Naive thymus-derived CD4-positive, alpha-beta T cell (primary cell): ENCODE measurements at regions not wholly inside any gene's neighbourhood (a gene's known extent, or its start where the extent isn't known, plus 50 kb on each side); places are given as distances from the start of the nearest gene placed in this dataset.

ENCODE experiments used
- ATAC-seq: fragments of 150-1000 bp; cut with Tn5 transposase; 2 replicates; pipeline ENCODE4 v1.10.0; 2021; ENCODE audit warnings: mild to moderate bottlenecking, moderate library complexity
- CTCF ChIA-PET: fragments of 350-600 bp; sonication (Branson Sonifier 250); formaldehyde crosslinking; loops from one replicate; lab custom pipeline; 2021; ENCODE audit warnings: antibody characterized with exemption; lab: Charles Lee
- POLR2A ChIA-PET: fragments of 350-600 bp; sonication (Branson Sonifier 250); formaldehyde crosslinking; loops from one replicate; lab custom pipeline; 2021; ENCODE audit warnings: antibody characterized with exemption, inconsistent platforms; lab: Charles Lee
- DNase-seq, 9 donors: peaks; one replicate each; pipeline versions ENCODE4 v3.0.0 to v3.0.0-alpha.2; 2020 to 2022; ENCODE audit warnings: mixed read lengths in 1 of 9
- H3K27ac ChIP-seq: one replicate; pipeline ENCODE4 v1.7.0; 2013; ENCODE audit warnings: mild to moderate bottlenecking, low read depth, low read length, moderate library complexity
- H3K27me3 ChIP-seq, 2 donors: one replicate each; pipeline ENCODE4 v1.7.0; 2013; ENCODE audit warnings: low read length in 2 of 2, mild to moderate bottlenecking in 2 of 2, moderate library complexity in 2 of 2; ENCODE audit not compliant: control insufficient read depth in 2 of 2, insufficient read depth in 2 of 2
- H3K36me3 ChIP-seq, 3 experiments: 1 replicate in 2 of 3; 2 replicates in 1 of 3; pipeline ENCODE4 v1.7.0; 2013; ENCODE audit warnings: low read length in 3 of 3, mild to moderate bottlenecking in 3 of 3, moderate library complexity in 1 of 3; ENCODE audit not compliant: insufficient read depth in 3 of 3, control insufficient read depth in 2 of 3
- H3K4me1 ChIP-seq, 2 donors: one replicate each; pipeline ENCODE4 v1.7.0; 2013; ENCODE audit warnings: low read length in 2 of 2, mild to moderate bottlenecking in 2 of 2, moderate library complexity in 1 of 2; ENCODE audit not compliant: control insufficient read depth in 2 of 2, insufficient read depth in 2 of 2
- H3K4me3 ChIP-seq: 2 replicates; pipeline ENCODE4 v1.7.0; 2013; ENCODE audit warnings: mild to moderate bottlenecking, low read length
- H3K9me3 ChIP-seq, 3 experiments: 1 replicate in 2 of 3; 2 replicates in 1 of 3; pipeline ENCODE4 v1.7.0; 2013; ENCODE audit warnings: low read length in 3 of 3; ENCODE audit not compliant: control insufficient read depth in 2 of 3
- H3K27ac Mint-ChIP-seq, 9 donors: one replicate each; pipeline ENCODE4 v1.8.0; 2020 to 2022; ENCODE audit warnings: mixed read lengths in 9 of 9, mild to moderate bottlenecking in 8 of 9, moderate library complexity in 5 of 9, inconsistent platforms in 2 of 9
- H3K27me3 Mint-ChIP-seq, 5 donors: one replicate each; pipeline ENCODE4 v1.8.0; 2021 to 2022; ENCODE audit warnings: mixed read lengths in 5 of 5, mild to moderate bottlenecking in 1 of 5
- H3K36me3 Mint-ChIP-seq, 5 donors: one replicate each; pipeline ENCODE4 v1.8.0; 2020 to 2022; ENCODE audit warnings: mixed read lengths in 5 of 5, mild to moderate bottlenecking in 3 of 5, inconsistent platforms in 1 of 5
- H3K4me1 Mint-ChIP-seq, 7 donors: one replicate each; pipeline ENCODE4 v1.8.0; 2020 to 2022; ENCODE audit warnings: mixed read lengths in 7 of 7, mild to moderate bottlenecking in 3 of 7, inconsistent platforms in 1 of 7
- H3K4me3 Mint-ChIP-seq, 10 donors: one replicate each; pipeline ENCODE4 v1.8.0; 2020 to 2022; ENCODE audit warnings: mild to moderate bottlenecking in 10 of 10, mixed read lengths in 10 of 10, moderate library complexity in 6 of 10, inconsistent platforms in 2 of 10
- H3K9me3 Mint-ChIP-seq, 11 donors: one replicate each; pipeline ENCODE4 v1.8.0; 2020 to 2022; ENCODE audit warnings: mixed read lengths in 11 of 11, mild to moderate bottlenecking in 4 of 11, inconsistent platforms in 1 of 11, moderate library complexity in 1 of 11
- intact Hi-C, 2 donors: fragments of 100-400 bp; cut with micrococcal nuclease; formaldehyde crosslinking; loops; one replicate each; pipeline ENCODE4 v1.15.1; 2023

DNA sequence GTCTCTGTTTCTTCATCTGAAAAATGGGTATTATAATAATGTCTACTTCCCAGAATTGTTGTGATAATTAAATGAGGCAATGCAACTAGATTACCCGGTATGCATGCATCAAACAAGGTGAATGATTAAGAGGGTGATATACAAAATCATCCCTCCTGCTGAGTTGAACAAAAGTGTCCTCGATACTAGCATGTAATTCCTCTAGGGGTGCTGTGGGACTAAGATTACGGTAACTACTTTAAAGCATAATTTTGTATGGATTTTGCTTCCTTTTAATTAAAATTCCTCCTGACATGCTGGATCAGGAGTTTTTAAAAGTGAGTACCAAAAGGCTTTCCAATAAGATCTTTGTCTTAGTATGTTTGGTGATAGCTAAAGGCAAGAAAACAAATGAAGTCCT lies 98.7 kb upstream of the PRMT6 start:
- no peaks in the 10 kb centered on the region for H3K27me3 ChIP-seq
- H3K27ac ChIP-seq, result no peak overlapping the region
- no peaks in the 10 kb centered on the region for H3K4me1 Mint-ChIP-seq
- ATAC-seq, result no peak
- H3K27me3 Mint-ChIP-seq, result peaks cover 0 to 18% (median 4%) of the 10 kb centered on the region in 5 donors
- H3K4me3 ChIP-seq, result no peak overlapping the region
- no peaks in the 10 kb centered on the region for H3K9me3 ChIP-seq
- CTCF ChIA-PET, result no interaction called here
- no peaks in the 10 kb centered on the region for H3K36me3 ChIP-seq
- no peak for DNase-seq
- POLR2A ChIA-PET, result no interaction called here
- intact Hi-C loops, result no loop called here
- no peak overlapping the region for H3K4me3 Mint-ChIP-seq
- no peaks in the 10 kb centered on the region for H3K4me1 ChIP-seq
- H3K36me3 Mint-ChIP-seq, result no peaks in the 10 kb centered on the region
- H3K9me3 Mint-ChIP-seq, result peaks cover 0 to 6% (median 0%) of the 10 kb centered on the region in 11 donors
- H3K27ac Mint-ChIP-seq, result no peak overlapping the region

DNA sequence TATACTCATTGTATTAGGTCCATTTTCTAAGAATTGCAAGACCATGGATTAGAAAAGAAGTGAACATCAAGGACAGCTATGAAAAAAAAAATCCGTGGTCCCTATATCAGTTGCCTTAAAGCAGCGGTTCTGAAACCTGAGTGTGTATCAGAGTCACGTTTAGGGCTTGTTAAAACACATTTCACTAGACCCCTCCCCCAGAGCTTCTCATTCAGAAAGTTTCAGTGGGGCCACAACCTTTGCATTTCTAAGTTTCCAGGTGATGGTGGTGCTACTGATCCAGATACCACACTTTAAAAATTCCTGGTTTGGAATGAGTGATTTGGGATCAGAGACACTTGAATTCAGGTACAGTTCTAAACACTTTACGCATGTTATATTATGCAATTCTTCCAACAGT lies 96.1 kb upstream of the PRMT6 start:
- ATAC-seq, result no peak
- intact Hi-C loops, result no loop called here
- Histone ChIP-seq H3K4me3 (no peak overlapping the region), H3K36me3 (no peaks in the 10 kb centered on the region), H3K9me3 (no peaks in the 10 kb centered on the region), H3K27me3 (no peaks in the 10 kb centered on the region), H3K27ac (no peak overlapping the region), H3K4me1 (no peaks in the 10 kb centered on the region)
- no peak overlapping the region for H3K4me3 Mint-ChIP-seq
- no peak for DNase-seq
- CTCF ChIA-PET, result no interaction called here
- no peak overlapping the region for H3K27ac Mint-ChIP-seq
- POLR2A ChIA-PET, result no interaction called here
- no peaks in the 10 kb centered on the region for H3K9me3 Mint-ChIP-seq
- no peaks in the 10 kb centered on the region for H3K36me3 Mint-ChIP-seq
- peaks cover 0 to 11% (median 4%) of the 10 kb centered on the region in 5 donors for H3K27me3 Mint-ChIP-seq
- H3K4me1 Mint-ChIP-seq, result no peaks in the 10 kb centered on the region

- no peak overlapping the region for H3K4me3 Mint-ChIP-seq
- no peaks in the 10 kb centered on the region for H3K9me3 Mint-ChIP-seq
- DNase-seq (no peak), ATAC-seq (no peak)
- H3K36me3 Mint-ChIP-seq, result no peaks in the 10 kb centered on the region
- intact Hi-C loops, result no loop called here
- no peaks in the 10 kb centered on the region for H3K4me1 ChIP-seq
- no peaks in the 10 kb centered on the region for H3K9me3 ChIP-seq
- H3K27ac ChIP-seq, result no peak overlapping the region
- H3K27me3 Mint-ChIP-seq, result peaks cover 0 to 4% (median 0%) of the 10 kb centered on the region in 5 donors
- no peaks in the 10 kb centered on the region for H3K36me3 ChIP-seq
- no peaks in the 10 kb centered on the region for H3K4me1 Mint-ChIP-seq
- POLR2A ChIA-PET, result no interaction called here
- no peak overlapping the region for H3K4me3 ChIP-seq
- H3K27ac Mint-ChIP-seq, result no peak overlapping the region
- no peaks in the 10 kb centered on the region for H3K27me3 ChIP-seq
- CTCF ChIA-PET, result no interaction called here
Observed at GRCh38 chr1:106961646-106962045, 94.8 kb upstream of the PRMT6 start.

DNA sequence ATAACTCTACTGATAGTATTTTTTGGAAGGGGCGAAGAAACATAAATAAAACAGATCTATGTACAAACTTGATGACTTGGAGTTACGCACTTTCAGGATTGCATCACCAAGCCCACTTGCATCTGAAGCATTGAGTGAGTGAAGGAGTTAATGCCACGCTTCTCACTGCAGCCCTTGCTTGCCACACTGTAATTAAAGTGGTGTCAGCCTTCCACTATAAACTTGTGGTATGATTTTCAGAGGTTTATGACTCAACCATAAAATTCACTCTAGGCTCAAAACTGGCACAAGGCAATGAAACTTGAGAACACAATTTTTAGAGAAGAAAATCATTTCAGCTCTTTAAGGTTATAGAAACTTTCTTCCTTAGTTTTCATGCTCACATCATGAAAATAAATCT lies 93.9 kb upstream of the PRMT6 start:
- Histone ChIP-seq H3K27me3 (no peaks in the 10 kb centered on the region), H3K4me3 (no peak overlapping the region), H3K9me3 (no peaks in the 10 kb centered on the region), H3K4me1 (no peaks in the 10 kb centered on the region), H3K27ac (no peak overlapping the region), H3K36me3 (no peaks in the 10 kb centered on the region)
- no peak overlapping the region for H3K27ac Mint-ChIP-seq
- H3K36me3 Mint-ChIP-seq, result no peaks in the 10 kb centered on the region
- H3K4me3 Mint-ChIP-seq, result no peak overlapping the region
- no peak for ATAC-seq
- DNase-seq, result no peak
- intact Hi-C loops, result no loop called here
- POLR2A ChIA-PET, result no interaction called here
- H3K27me3 Mint-ChIP-seq, result peaks cover 0 to 4% (median 0%) of the 10 kb centered on the region in 5 donors
- H3K4me1 Mint-ChIP-seq, result no peaks in the 10 kb centered on the region
- CTCF ChIA-PET, result no interaction called here
- H3K9me3 Mint-ChIP-seq, result no peaks in the 10 kb centered on the region

DNA sequence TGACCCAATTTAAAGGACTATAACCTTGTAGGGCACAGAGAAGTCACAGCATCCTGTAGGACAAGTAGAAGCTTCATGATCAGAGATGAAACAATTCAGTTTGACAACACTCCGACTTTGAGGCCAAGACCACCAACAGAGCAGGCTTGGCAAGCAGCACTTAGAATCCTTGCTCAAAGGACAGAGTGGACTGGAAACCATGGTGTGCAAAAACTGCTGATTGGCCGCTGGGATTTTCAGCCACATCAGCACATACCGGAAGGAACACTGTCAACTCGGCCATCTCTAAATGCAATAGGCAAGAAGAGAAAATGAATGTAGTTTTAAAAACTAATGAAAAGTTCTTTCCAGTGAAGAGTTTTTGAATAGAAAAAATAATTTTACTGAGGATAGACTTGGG lies 92.0 kb upstream of the PRMT6 start:
- Mint-ChIP-seq H3K36me3 (no peaks in the 10 kb centered on the region), H3K4me3 (no peak overlapping the region), H3K27me3 (peaks cover 0 to 4% (median 0%) of the 10 kb centered on the region in 5 donors), H3K27ac (no peak overlapping the region), H3K4me1 (no peaks in the 10 kb centered on the region), H3K9me3 (no peaks in the 10 kb centered on the region)
- ChIA-PET CTCF (no interaction called here), POLR2A (no interaction called here)
- Histone ChIP-seq H3K36me3 (no peaks in the 10 kb centered on the region), H3K4me3 (no peak overlapping the region), H3K9me3 (no peaks in the 10 kb centered on the region), H3K27ac (no peak overlapping the region), H3K4me1 (no peaks in the 10 kb centered on the region), H3K27me3 (no peaks in the 10 kb centered on the region)
- DNase-seq, result no peak
- intact Hi-C loops, result no loop called here
- ATAC-seq, result no peak

- Histone ChIP-seq H3K27ac (no peak overlapping the region), H3K4me1 (no peaks in the 10 kb centered on the region), H3K36me3 (no peaks in the 10 kb centered on the region), H3K4me3 (no peak overlapping the region), H3K9me3 (no peaks in the 10 kb centered on the region), H3K27me3 (no peaks in the 10 kb centered on the region)
- intact Hi-C loops, result no loop called here
- no peaks in the 10 kb centered on the region for H3K9me3 Mint-ChIP-seq
- no peaks in the 10 kb centered on the region for H3K36me3 Mint-ChIP-seq
- no peak overlapping the region for H3K27ac Mint-ChIP-seq
- ChIA-PET POLR2A (no interaction called here), CTCF (no interaction called here)
- ATAC-seq (no peak), DNase-seq (no peak)
- H3K4me3 Mint-ChIP-seq, result no peak overlapping the region
- no peaks in the 10 kb centered on the region for H3K27me3 Mint-ChIP-seq
- no peaks in the 10 kb centered on the region for H3K4me1 Mint-ChIP-seq
Observed at GRCh38 chr1:106968644-106969043, 87.8 kb upstream of the PRMT6 start.

DNA sequence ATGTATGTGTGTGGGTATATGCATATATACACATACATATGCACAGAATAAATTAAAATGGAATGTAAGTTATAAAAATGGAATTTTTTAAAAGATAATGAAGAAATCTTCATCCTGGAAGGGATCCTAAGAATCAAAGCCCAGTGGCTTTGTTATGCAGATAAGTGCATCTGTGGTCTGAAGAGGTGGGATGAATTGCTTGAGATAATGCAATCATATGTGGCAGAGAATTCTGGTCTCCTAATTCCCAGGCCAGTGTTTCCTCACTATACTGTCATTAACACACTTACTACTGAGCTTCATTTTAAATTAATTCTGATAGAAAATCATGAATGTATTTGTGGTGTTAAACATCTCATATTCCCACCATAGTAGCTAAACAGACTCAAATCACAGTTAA lies 86.7 kb upstream of the PRMT6 start:
- DNase-seq (no peak), ATAC-seq (no peak)
- POLR2A ChIA-PET, result no interaction called here
- no peaks in the 10 kb centered on the region for H3K9me3 ChIP-seq
- H3K4me1 ChIP-seq, result no peaks in the 10 kb centered on the region
- no peaks in the 10 kb centered on the region for H3K4me1 Mint-ChIP-seq
- no peaks in the 10 kb centered on the region for H3K9me3 Mint-ChIP-seq
- no peak overlapping the region for H3K4me3 Mint-ChIP-seq
- CTCF ChIA-PET, result no interaction called here
- H3K27me3 ChIP-seq, result no peaks in the 10 kb centered on the region
- no peaks in the 10 kb centered on the region for H3K36me3 ChIP-seq
- intact Hi-C loops, result no loop called here
- H3K27ac Mint-ChIP-seq, result no peak overlapping the region
- no peaks in the 10 kb centered on the region for H3K36me3 Mint-ChIP-seq
- no peak overlapping the region for H3K27ac ChIP-seq
- no peak overlapping the region for H3K4me3 ChIP-seq
- no peaks in the 10 kb centered on the region for H3K27me3 Mint-ChIP-seq
